H9 (cell line): ENCODE measurements at regions not wholly inside any gene's neighbourhood (a gene's known extent, or its start where the extent isn't known, plus 50 kb on each side); places are given as distances from the start of the nearest gene placed in this dataset.

Source experiments
- DNase-seq: peaks from one replicate; pipeline ENCODE4 v3.0.0-alpha.2; 2017
- H2AFZ ChIP-seq: one replicate; pipeline ENCODE4 v1.6.1; 2013; ENCODE audit warnings: mild to moderate bottlenecking, low read length, control low read depth, moderate library complexity
- H2AK5ac ChIP-seq: 2 replicates; pipeline ENCODE4 v1.6.1; 2013; ENCODE audit warnings: low read length, control low read depth, mixed read lengths; ENCODE audit not compliant: insufficient read length
- H2BK120ac ChIP-seq: one replicate; pipeline ENCODE4 v1.6.1; 2013; ENCODE audit warnings: low read depth, mild to moderate bottlenecking, low read length, control low read depth, inconsistent platforms; ENCODE audit not compliant: poor library complexity, severe bottlenecking
- H2BK12ac ChIP-seq: 2 replicates; pipeline ENCODE4 v1.6.1; 2013; ENCODE audit warnings: low read length, control low read depth, mixed read lengths, low read depth; ENCODE audit not compliant: insufficient read length
- H2BK15ac ChIP-seq: 2 replicates; pipeline ENCODE4 v1.6.1; 2013; ENCODE audit warnings: low read depth, low read length, control low read depth
- H2BK20ac ChIP-seq: one replicate; pipeline ENCODE4 v1.6.1; 2013; ENCODE audit warnings: low read depth, mild to moderate bottlenecking, low read length, control low read depth, inconsistent platforms; ENCODE audit not compliant: poor library complexity, severe bottlenecking
- H2BK5ac ChIP-seq: 2 replicates; pipeline ENCODE4 v1.6.1; 2013; ENCODE audit warnings: low read length, control low read depth, mixed read lengths; ENCODE audit not compliant: insufficient read length
- H3K14ac ChIP-seq: 2 replicates; pipeline ENCODE4 v1.6.1; 2013; ENCODE audit warnings: low read length, control low read depth; ENCODE audit not compliant: insufficient read depth
- H3K18ac ChIP-seq: 2 replicates; pipeline ENCODE4 v1.6.1; 2013; ENCODE audit warnings: low read depth, mild to moderate bottlenecking, mixed read lengths, low read length, control low read depth; ENCODE audit not compliant: insufficient read length
- H3K23ac ChIP-seq: 2 replicates; pipeline ENCODE4 v1.6.1; 2013; ENCODE audit warnings: low read length, control low read depth, mixed read lengths, low read depth; ENCODE audit not compliant: insufficient read length
- H3K23me2 ChIP-seq: 2 replicates; pipeline ENCODE4 v1.6.1; 2013; ENCODE audit warnings: low read depth, mild to moderate bottlenecking, mixed read lengths, low read length, control low read depth; ENCODE audit not compliant: insufficient read length, poor library complexity, severe bottlenecking
- H3K27ac ChIP-seq: 2 replicates; pipeline ENCODE4 v1.5.1; 2013; ENCODE audit warnings: low read length, control low read depth, mixed read lengths, low read depth; ENCODE audit not compliant: insufficient read length
- H3K27me3 ChIP-seq: 2 replicates; pipeline ENCODE4 v1.6.1; 2013; ENCODE audit warnings: low read length, control low read depth, inconsistent platforms; ENCODE audit not compliant: insufficient read depth
- H3K4ac ChIP-seq: 2 replicates; pipeline ENCODE4 v1.6.1; 2013; ENCODE audit warnings: low read depth, mild to moderate bottlenecking, control low read depth, inconsistent platforms, low read length, moderate library complexity
- H3K4me1 ChIP-seq: 2 replicates; pipeline ENCODE4 v1.6.1; 2013; ENCODE audit warnings: low read length, control low read depth, inconsistent platforms; ENCODE audit not compliant: insufficient read depth
- H3K4me2 ChIP-seq: 2 replicates; pipeline ENCODE4 v1.6.1; 2013; ENCODE audit warnings: low read length, control low read depth, mixed read lengths; ENCODE audit not compliant: insufficient read length, insufficient read depth
- H3K56ac ChIP-seq: 2 replicates; pipeline ENCODE4 v1.6.1; 2013; ENCODE audit warnings: low read depth, mild to moderate bottlenecking, mixed read lengths, low read length, control low read depth; ENCODE audit not compliant: insufficient read length
- H3K79me1 ChIP-seq: 2 replicates; pipeline ENCODE4 v1.6.1; 2013; ENCODE audit warnings: low read depth, mild to moderate bottlenecking, moderate library complexity, low read length, control low read depth, inconsistent platforms; ENCODE audit not compliant: insufficient read depth, poor library complexity, severe bottlenecking
- H3K79me2 ChIP-seq: 2 replicates; pipeline ENCODE4 v1.6.1; 2013; ENCODE audit warnings: low read length, control low read depth, inconsistent platforms; ENCODE audit not compliant: insufficient read depth
- H3K9ac ChIP-seq: 2 replicates; pipeline ENCODE4 v1.6.1; 2013; ENCODE audit warnings: low read length, control low read depth, mixed read lengths; ENCODE audit not compliant: insufficient read length; ENCODE audit errors: extremely low read depth
- H3K9me3 ChIP-seq: one replicate; pipeline ENCODE4 v1.6.1; 2013; ENCODE audit warnings: low read depth, low read length, inconsistent platforms; ENCODE audit not compliant: control insufficient read depth
- H3T11ph ChIP-seq: one replicate; pipeline ENCODE4 v1.6.1; 2013; ENCODE audit warnings: mild to moderate bottlenecking, low read length, control low read depth, inconsistent platforms
- H4K20me1 ChIP-seq: one replicate; pipeline ENCODE4 v1.6.1; 2013; ENCODE audit not compliant: control insufficient read depth, insufficient read length, insufficient read depth
- H4K5ac ChIP-seq: 2 replicates; pipeline ENCODE4 v1.6.1; 2013; ENCODE audit warnings: low read depth, mild to moderate bottlenecking, mixed read lengths, low read length, control low read depth; ENCODE audit not compliant: insufficient read length
- H4K8ac ChIP-seq: replicated peaks from 2 replicates; pipeline ENCODE4 v1.6.1; 2013; ENCODE audit warnings: low read length, control low read depth, mixed read lengths, low read depth; ENCODE audit not compliant: insufficient read length
- H4K91ac ChIP-seq: 2 replicates; pipeline ENCODE4 v1.6.1; 2013; ENCODE audit warnings: low read depth, mild to moderate bottlenecking, moderate library complexity, mixed read lengths, low read length, control low read depth; ENCODE audit not compliant: insufficient read length
- H3K27ac Mint-ChIP-seq, 3 experiments: 2 replicates in 2 of 3; 3 replicates in 1 of 3; pipeline ENCODE4 v1.8.0; 2020 to 2021; ENCODE audit warnings: mixed read lengths in 3 of 3, mild to moderate bottlenecking in 1 of 3, moderate library complexity in 1 of 3
- H3K27me3 Mint-ChIP-seq: 2 replicates; pipeline ENCODE4 v1.8.0; 2021; ENCODE audit warnings: low read depth, mild to moderate bottlenecking, moderate library complexity, mixed read lengths
- H3K36me3 Mint-ChIP-seq, 3 experiments: 2 replicates in 2 of 3; 3 replicates in 1 of 3; pipeline ENCODE4 v1.8.0; 2020 to 2021; ENCODE audit warnings: low read depth in 3 of 3, mixed read lengths in 3 of 3; ENCODE audit not compliant: insufficient read depth in 1 of 3
- H3K4me1 Mint-ChIP-seq, 2 experiments: 2 replicates each; pipeline ENCODE4 v1.8.0; 2020; ENCODE audit warnings: mixed read lengths in 2 of 2
- H3K4me3 Mint-ChIP-seq, 2 experiments: 2 replicates in 1 of 2; 3 replicates in 1 of 2; pipeline ENCODE4 v1.8.0; 2020 to 2021; ENCODE audit warnings: mild to moderate bottlenecking in 2 of 2, mixed read lengths in 2 of 2, moderate library complexity in 1 of 2
- H3K9me3 Mint-ChIP-seq, 2 experiments: 2 replicates in 1 of 2; 3 replicates in 1 of 2; pipeline ENCODE4 v1.8.0; 2020; ENCODE audit warnings: mild to moderate bottlenecking in 2 of 2, mixed read lengths in 2 of 2, moderate library complexity in 1 of 2
- CTCF ChIP-seq: fragments of 200-600 bp; sonication (generic); conservative IDR thresholded peaks from 3 replicates; pipeline ENCODE4 v1.8.0; 2021; ENCODE audit warnings: antibody characterized with exemption, mild to moderate bottlenecking
- WGBS: extraction: QIAGEN DNeasy Blood & Tissue Kit; methylation state at CpG from one replicate; pipeline ENCODE4 v1.1.7; 2013; ENCODE audit warnings: missing lambda C conversion rate, low lambda C conversion rate, mixed read lengths; ENCODE audit not compliant: insufficient read length; ENCODE audit errors: extremely low coverage; 5-methylcytosine and 5-hydroxymethylcytosine counted together

GRCh38 chr3:101122681-101123080 is 129.5 kb upstream of the ABI3BP start:
- Histone ChIP-seq H3K4me2 (no peak overlapping the region), H4K5ac (no peak overlapping the region), H4K91ac (no peak overlapping the region), H3K23me2 (no peaks in the 10 kb centered on the region), H2BK120ac (no peak overlapping the region), H2BK15ac (no peak overlapping the region), H2AK5ac (no peak overlapping the region), H3K4me1 (no peaks in the 10 kb centered on the region), H2AFZ (no peak overlapping the region), H3T11ph (no peak overlapping the region), H3K9ac (no peak overlapping the region), H3K27me3 (no peaks in the 10 kb centered on the region), H3K18ac (no peak overlapping the region), H3K4ac (no peak overlapping the region), H3K79me1 (no peaks in the 10 kb centered on the region), H2BK20ac (no peak overlapping the region), H2BK5ac (no peak overlapping the region), H3K79me2 (no peaks in the 10 kb centered on the region), H2BK12ac (no peak overlapping the region), H4K20me1 (no peaks in the 10 kb centered on the region), H3K14ac (no peak overlapping the region), H4K8ac (no peak overlapping the region), H3K56ac (no peak overlapping the region), H3K27ac (no peak overlapping the region), H3K23ac (no peak overlapping the region), H3K9me3 (no peaks in the 10 kb centered on the region)
- H3K4me1 Mint-ChIP-seq, result no peaks in the 10 kb centered on the region
- H3K36me3 Mint-ChIP-seq, result no peaks in the 10 kb centered on the region
- no peak overlapping the region; a peak in 1 of 7 replicates for H3K27ac Mint-ChIP-seq
- no peak for TF ChIP-seq CTCF
- H3K27me3 Mint-ChIP-seq, result peaks cover 3% of the 10 kb centered on the region; the same call in 1 of the 2 replicates
- H3K9me3 Mint-ChIP-seq, result no peaks in the 10 kb centered on the region; a peak in 1 of 5 replicates
- WGBS, result no CpG with 5 or more reads among the region's 2 CpGs
- DNase-seq, result no peak
- no peak overlapping the region for H3K4me3 Mint-ChIP-seq
